ENCODE measurements at regions not wholly inside any gene's neighbourhood (a gene's known extent, or its start where the extent isn't known, plus 50 kb on each side); places are given as distances from the start of the nearest gene placed in this dataset.

- DNase-seq (ENCODE audit: low read depth, low spot score), result no peak
Measured at GRCh38 chr7:36006636-36007229, 146.3 kb upstream of the EEPD1 start.

- no peak for DNase-seq (ENCODE audit: low read depth, low spot score)
Measured at GRCh38 chr7:36010656-36011587, 142.1 kb upstream of the EEPD1 start.

- DNase-seq (ENCODE audit: low read depth, low spot score), result peak; percentile 21
Measured at GRCh38 chr7:36011588-36011965, 141.5 kb upstream of the EEPD1 start.

GRCh38 chr7:36013246-36014014 is 139.6 kb upstream of the EEPD1 start:
- DNase-seq (ENCODE audit: low read depth, low spot score), result no peak

- DNase-seq (ENCODE audit: low read depth, low spot score), result no peak
Measured at GRCh38 chr7:36014961-36015360, 138.1 kb upstream of the EEPD1 start.

GRCh38 chr7:36015733-36016132 is 137.3 kb upstream of the EEPD1 start:
- no peak for DNase-seq (ENCODE audit: low read depth, low spot score)

- DNase-seq (ENCODE audit: low read depth, low spot score), result no peak
Measured at GRCh38 chr7:36016648-36017047, 136.4 kb upstream of the EEPD1 start.

GRCh38 chr7:36017111-36017510 is 135.9 kb upstream of the EEPD1 start:
- DNase-seq (ENCODE audit: low read depth, low spot score), result no peak

- no peak for DNase-seq (ENCODE audit: low read depth, low spot score)
Measured at GRCh38 chr7:36018816-36019484, 134.1 kb upstream of the EEPD1 start.

- no peak for DNase-seq (ENCODE audit: low read depth, low spot score)
Measured at GRCh38 chr7:36019538-36019937, 133.5 kb upstream of the EEPD1 start.

- DNase-seq (ENCODE audit: low read depth, low spot score), result no peak
Measured at GRCh38 chr7:36019980-36020379, 133.1 kb upstream of the EEPD1 start.

GRCh38 chr7:36021367-36021766 is 131.7 kb upstream of the EEPD1 start:
- DNase-seq (ENCODE audit: low read depth, low spot score), result no peak

GRCh38 chr7:36021917-36022550 is 131.0 kb upstream of the EEPD1 start:
- no peak for DNase-seq (ENCODE audit: low read depth, low spot score)

- no peak for DNase-seq (ENCODE audit: low read depth, low spot score)
Measured at GRCh38 chr7:36023033-36023560, 130.0 kb upstream of the EEPD1 start.

- DNase-seq (ENCODE audit: low read depth, low spot score), result no peak
Measured at GRCh38 chr7:36025190-36025589, 127.9 kb upstream of the EEPD1 start.

- DNase-seq (ENCODE audit: low read depth, low spot score), result no peak
Measured at GRCh38 chr7:36029311-36029710, 123.7 kb upstream of the EEPD1 start.

GRCh38 chr7:36029853-36030515 is 123.1 kb upstream of the EEPD1 start:
- no peak for DNase-seq (ENCODE audit: low read depth, low spot score)

- no peak for DNase-seq (ENCODE audit: low read depth, low spot score)
Measured at GRCh38 chr7:36032361-36032818, 120.7 kb upstream of the EEPD1 start.

- DNase-seq (ENCODE audit: low read depth, low spot score), result no peak
Measured at GRCh38 chr7:36034020-36034419, 119.0 kb upstream of the EEPD1 start.

GRCh38 chr7:36035186-36035585 is 117.9 kb upstream of the EEPD1 start:
- DNase-seq (ENCODE audit: low read depth, low spot score), result no peak

All from smooth muscle cell of the brain vasculature (primary cell).